Hepatic stellate cell (primary cell): ENCODE measurements at regions not wholly inside any gene's neighbourhood (a gene's known extent, or its start where the extent isn't known, plus 50 kb on each side); places are given as distances from the start of the nearest gene placed in this dataset.

Source experiments
- DNase-seq: peaks from one replicate; pipeline ENCODE4 v3.0.0; 2011; ENCODE audit warnings: low spot score

- DNase-seq: no peak
Observed at GRCh38 chrX:109931677-109932076, 71.2 kb upstream of the TMEM164 start.

- no peak for DNase-seq
Observed at GRCh38 chrX:109934434-109934833, 68.5 kb upstream of the TMEM164 start.

GRCh38 chrX:109934935-109935334 is 68.0 kb upstream of the TMEM164 start:
- no peak for DNase-seq

- no peak for DNase-seq
Observed at GRCh38 chrX:109936114-109936513, 66.8 kb upstream of the TMEM164 start.

GRCh38 chrX:109936598-109936997 is 66.3 kb upstream of the TMEM164 start:
- no peak for DNase-seq

- DNase-seq: no peak
Observed at GRCh38 chrX:109939498-109939897, 63.4 kb upstream of the TMEM164 start.

- no peak for DNase-seq
Observed at GRCh38 chrX:109940411-109940810, 62.5 kb upstream of the TMEM164 start.

- no peak for DNase-seq
Observed at GRCh38 chrX:109943092-109943739, 59.7 kb upstream of the TMEM164 start.

DNA sequence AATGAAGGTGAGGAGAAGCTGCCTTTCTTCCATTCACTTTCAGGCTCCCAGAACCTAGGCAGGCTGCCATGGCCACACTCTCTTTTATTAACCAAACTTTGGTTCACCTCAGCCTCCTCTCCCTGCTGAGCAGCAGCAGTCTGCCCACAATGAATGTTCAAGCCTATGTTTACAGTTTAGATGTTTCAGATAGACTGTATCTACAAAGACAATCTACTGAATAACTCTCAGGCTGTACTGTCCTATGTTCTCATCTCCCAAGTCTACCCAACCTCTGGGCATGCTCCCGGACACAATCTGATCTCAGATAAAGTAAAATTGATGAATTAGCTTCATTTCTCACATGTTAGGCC is 59.2 kb upstream of the TMEM164 start:
- no peak for DNase-seq

GRCh38 chrX:109952050-109952449 is 50.9 kb upstream of the TMEM164 start:
- DNase-seq: no peak

DNA sequence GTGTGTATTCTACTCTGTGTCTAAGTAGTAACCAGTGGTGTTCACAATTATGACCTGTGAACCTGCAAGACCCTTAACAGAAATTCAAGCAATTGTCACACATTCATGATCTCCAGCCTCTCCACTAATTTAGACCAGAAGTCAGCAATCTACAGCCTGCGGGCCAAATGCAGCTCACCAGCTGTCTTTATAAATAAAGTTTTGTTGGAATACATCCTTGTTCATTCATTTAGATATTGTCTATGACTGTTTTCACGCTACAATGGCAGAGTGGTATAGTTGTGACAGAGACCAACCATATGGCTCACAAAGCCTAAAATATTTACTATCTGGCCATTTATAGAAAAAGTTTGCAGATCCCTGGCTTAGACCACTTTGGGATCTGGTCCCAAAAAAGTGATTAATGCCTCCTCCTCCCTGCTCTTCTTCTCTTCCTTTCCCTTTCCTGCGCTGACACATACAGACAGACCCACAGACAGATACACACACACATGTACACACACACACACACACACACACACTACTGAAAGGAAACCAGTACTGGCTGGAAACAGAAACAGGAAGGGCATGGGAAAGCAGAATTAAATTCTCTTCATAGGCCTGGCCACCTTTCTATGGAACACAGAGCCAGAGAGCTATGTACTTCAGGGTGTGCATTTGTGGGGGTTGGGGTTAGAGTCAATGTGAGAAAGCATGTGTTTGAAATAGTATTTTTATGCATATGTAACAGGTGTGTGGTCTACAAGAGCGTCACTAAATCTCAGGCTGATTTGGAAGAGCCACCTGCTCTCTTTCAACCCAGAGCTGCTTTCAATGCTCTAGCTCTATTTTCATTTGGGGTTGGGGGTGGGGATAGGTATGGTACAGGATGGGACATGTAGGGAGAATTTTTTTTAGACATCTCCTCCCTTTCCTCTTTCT is 49.7 kb upstream of the TMEM164 start:
- DNase-seq: no peak
